Mesothelial cell of epicardium (in vitro differentiated cells): ENCODE measurements at regions not wholly inside any gene's neighbourhood (a gene's known extent, or its start where the extent isn't known, plus 50 kb on each side); places are given as distances from the start of the nearest gene placed in this dataset.

Experiments
- DNase-seq, 2 experiments: peaks; one replicate each; pipeline ENCODE4 v3.0.0; 2021; ENCODE audit warnings: low spot score in 2 of 2; ENCODE audit not compliant: unreplicated experiment in 2 of 2
- H3K27ac Mint-ChIP-seq: 2 replicates; pipeline ENCODE4 v1.8.0; 2021; ENCODE audit warnings: mixed read lengths
- H3K27me3 Mint-ChIP-seq: 2 replicates; pipeline ENCODE4 v1.8.0; 2021; ENCODE audit warnings: low read depth, mixed read lengths
- H3K36me3 Mint-ChIP-seq: 2 replicates; pipeline ENCODE4 v1.8.0; 2021; ENCODE audit warnings: mixed read lengths
- H3K4me1 Mint-ChIP-seq: 2 replicates; pipeline ENCODE4 v1.8.0; 2021; ENCODE audit warnings: mixed read lengths
- H3K4me3 Mint-ChIP-seq: 2 replicates; pipeline ENCODE4 v1.8.0; 2021; ENCODE audit warnings: mild to moderate bottlenecking, moderate library complexity, mixed read lengths
- H3K9me3 Mint-ChIP-seq: 2 replicates; pipeline ENCODE4 v1.8.0; 2021; ENCODE audit warnings: mixed read lengths
- TF ChIP-seq, protein P1 (sequence below): fragments of 200-600 bp; sonication (generic); IDR thresholded peaks from one replicate; pipeline ENCODE4 v1.5.0; 2021; ENCODE audit warnings: antibody characterized with exemption; ENCODE audit not compliant: unreplicated experiment

DNA sequence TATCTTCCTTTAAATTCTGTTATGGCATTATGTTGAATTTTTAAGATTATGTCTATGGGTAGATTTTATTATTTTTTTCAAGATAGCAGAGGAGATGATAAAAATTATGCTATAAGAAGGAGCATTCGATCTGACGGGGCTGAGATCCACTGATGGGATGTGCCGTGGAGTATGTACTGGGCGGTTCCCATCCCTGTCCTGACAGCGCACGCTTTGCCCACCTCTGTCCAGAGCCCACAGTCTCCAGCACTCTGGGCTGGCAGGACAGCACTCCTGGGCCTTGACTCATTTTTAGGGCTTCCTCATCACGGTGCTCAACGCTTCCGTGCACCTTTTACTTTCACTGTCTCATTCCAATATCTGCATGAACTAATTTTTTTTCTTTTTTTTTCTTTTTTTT is 235.5 kb downstream of the TEX29 start:
- Mint-ChIP-seq H3K27ac (no peak overlapping the region), H3K36me3 (no peaks in the 10 kb centered on the region), H3K4me1 (no peaks in the 10 kb centered on the region), H3K27me3 (peaks cover 56% of the 10 kb centered on the region), H3K4me3 (no peak overlapping the region), H3K9me3 (no peaks in the 10 kb centered on the region)
- no peak for DNase-seq
- TF ChIP-seq, protein P1, sequence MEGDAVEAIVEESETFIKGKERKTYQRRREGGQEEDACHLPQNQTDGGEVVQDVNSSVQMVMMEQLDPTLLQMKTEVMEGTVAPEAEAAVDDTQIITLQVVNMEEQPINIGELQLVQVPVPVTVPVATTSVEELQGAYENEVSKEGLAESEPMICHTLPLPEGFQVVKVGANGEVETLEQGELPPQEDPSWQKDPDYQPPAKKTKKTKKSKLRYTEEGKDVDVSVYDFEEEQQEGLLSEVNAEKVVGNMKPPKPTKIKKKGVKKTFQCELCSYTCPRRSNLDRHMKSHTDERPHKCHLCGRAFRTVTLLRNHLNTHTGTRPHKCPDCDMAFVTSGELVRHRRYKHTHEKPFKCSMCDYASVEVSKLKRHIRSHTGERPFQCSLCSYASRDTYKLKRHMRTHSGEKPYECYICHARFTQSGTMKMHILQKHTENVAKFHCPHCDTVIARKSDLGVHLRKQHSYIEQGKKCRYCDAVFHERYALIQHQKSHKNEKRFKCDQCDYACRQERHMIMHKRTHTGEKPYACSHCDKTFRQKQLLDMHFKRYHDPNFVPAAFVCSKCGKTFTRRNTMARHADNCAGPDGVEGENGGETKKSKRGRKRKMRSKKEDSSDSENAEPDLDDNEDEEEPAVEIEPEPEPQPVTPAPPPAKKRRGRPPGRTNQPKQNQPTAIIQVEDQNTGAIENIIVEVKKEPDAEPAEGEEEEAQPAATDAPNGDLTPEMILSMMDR, result no peak

DNA sequence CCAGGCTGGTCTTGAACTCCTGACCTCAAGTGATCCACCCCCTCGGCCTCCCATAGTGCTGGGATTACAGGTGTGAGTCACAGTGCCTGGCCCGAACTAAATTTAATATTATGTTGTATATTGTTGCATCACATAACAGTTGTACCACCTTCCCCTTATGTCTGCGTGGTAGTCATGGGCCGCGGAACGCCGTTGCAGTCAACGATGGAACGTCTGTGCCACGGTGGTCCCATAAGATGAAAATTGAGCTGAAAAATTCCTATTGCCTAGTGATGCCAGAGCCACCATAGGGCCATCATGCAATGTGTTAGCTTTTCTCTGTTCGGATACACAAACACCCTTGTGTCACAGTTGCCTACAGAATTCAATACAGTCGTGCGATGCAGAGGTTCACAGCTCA is 236.1 kb downstream of the TEX29 start:
- no peak for DNase-seq
- H3K9me3 Mint-ChIP-seq, result no peaks in the 10 kb centered on the region
- H3K4me1 Mint-ChIP-seq, result no peaks in the 10 kb centered on the region
- no peak overlapping the region for H3K27ac Mint-ChIP-seq
- H3K4me3 Mint-ChIP-seq, result no peak overlapping the region
- TF ChIP-seq, protein P1, result no peak
- no peaks in the 10 kb centered on the region for H3K36me3 Mint-ChIP-seq
- peaks cover 60% of the 10 kb centered on the region for H3K27me3 Mint-ChIP-seq

DNA sequence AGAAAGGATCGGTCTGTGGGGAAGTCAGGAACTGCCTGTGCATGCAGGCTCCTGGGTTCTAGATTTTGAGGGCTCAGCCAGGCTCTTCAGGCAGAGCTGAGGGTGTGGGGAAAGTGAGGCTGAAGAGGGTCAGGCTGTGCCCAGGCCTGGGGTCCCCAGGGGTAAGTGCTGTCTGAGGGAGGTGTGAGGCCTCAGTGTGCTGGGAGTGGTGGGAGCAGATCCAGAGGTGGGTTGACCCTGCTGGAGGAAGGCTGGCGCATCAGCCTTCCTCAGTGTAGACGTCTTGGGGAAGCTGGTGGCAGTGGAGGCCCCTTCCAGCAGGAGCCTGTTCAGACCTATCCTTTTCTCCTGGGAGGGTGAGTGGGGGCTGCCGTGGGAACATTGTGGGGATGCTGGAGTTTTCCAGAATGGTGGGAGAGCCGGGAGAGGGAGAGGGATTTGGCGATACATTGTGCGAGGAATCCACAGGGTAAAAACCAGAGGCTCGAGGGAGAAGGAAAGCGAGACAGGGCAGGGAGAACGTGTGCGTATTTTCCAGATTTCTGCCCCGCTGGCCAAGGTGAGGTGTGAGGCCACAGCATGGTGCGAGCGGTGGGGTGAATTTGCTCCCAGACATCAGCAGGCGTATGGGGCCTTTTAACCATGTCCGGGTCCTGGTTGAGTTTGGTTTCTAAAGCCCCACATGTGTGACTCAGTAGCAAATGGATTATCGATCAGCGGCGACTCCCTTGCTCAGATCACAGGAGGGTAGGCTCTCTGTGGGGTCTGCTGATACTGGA is 237.7 kb downstream of the TEX29 start:
- no peak for DNase-seq
- no peaks in the 10 kb centered on the region for H3K4me1 Mint-ChIP-seq
- H3K4me3 Mint-ChIP-seq, result no peak overlapping the region
- TF ChIP-seq, protein P1, result no peak
- peaks cover 59% of the 10 kb centered on the region for H3K27me3 Mint-ChIP-seq
- H3K36me3 Mint-ChIP-seq, result no peaks in the 10 kb centered on the region
- no peak overlapping the region for H3K27ac Mint-ChIP-seq
- no peaks in the 10 kb centered on the region for H3K9me3 Mint-ChIP-seq

DNA sequence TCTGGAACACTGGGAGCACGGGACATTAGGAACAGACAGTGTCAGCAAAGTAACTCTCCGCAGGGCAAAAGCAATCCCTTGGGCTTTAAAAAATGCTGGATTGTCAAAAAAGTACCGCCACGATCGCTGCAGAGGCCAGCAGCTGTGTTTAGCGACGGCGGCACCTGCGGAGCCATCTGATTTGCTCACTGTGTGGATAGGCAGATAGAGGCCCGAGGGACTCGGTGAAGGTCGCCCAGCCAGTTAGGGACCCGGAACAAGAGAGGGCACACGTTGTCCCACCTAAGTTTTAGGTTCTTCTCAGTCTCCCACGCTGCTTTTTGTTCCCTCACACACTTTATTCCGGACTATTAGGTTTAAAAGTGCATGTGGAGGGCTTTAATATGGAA is 238.3 kb downstream of the TEX29 start:
- DNase-seq, result no peak
- no peak overlapping the region for H3K4me3 Mint-ChIP-seq
- H3K9me3 Mint-ChIP-seq, result no peaks in the 10 kb centered on the region
- H3K36me3 Mint-ChIP-seq, result no peaks in the 10 kb centered on the region
- no peak overlapping the region for H3K27ac Mint-ChIP-seq
- H3K27me3 Mint-ChIP-seq, result peaks cover 56% of the 10 kb centered on the region
- H3K4me1 Mint-ChIP-seq, result no peaks in the 10 kb centered on the region
- TF ChIP-seq, protein P1, result no peak

DNA sequence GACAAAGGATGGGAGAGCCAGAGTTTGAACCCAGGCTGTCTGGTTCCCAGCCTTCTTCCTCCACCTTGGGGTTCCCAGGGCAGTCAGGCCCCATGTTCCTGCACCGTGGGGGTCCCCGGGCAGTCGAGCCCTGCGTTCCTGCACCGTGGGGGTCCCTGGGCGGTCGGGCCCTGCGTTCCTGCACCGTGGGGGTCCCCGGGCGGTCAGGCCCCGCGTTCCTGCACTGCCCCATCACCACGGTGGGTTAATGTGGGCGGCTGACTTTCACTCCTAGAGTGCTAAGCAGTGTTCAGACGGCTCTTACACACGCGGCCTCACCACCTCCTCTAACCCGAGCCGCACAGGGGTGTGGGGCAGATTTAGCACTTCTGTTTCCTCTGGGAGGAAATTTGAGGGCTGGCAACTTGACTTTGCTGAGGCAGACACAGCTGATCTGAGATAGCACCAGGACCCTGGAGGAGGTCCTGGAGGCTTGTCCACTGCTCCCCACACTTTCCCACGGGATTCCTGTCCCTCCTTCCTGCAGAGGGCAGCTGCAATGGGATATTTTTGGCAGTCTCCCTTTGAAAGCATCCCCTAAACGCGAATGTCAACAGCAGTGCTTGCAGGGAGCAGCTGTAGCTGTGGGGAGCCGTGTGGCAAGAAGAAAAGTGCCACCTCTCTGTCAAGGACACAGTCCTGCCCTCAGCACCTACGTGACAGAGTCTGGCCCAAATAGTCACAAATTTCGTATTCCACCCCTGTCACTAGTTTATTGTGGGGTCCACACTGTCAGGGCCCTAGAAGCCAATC is 239.4 kb downstream of the TEX29 start:
- Mint-ChIP-seq H3K4me3 (no peak overlapping the region), H3K27me3 (peaks cover 62% of the 10 kb centered on the region), H3K4me1 (no peaks in the 10 kb centered on the region), H3K27ac (no peak overlapping the region), H3K36me3 (no peaks in the 10 kb centered on the region), H3K9me3 (no peaks in the 10 kb centered on the region)
- TF ChIP-seq, protein P1, result no peak
- no peak for DNase-seq
